IMR-90 (cell line): ENCODE measurements at regions not wholly inside any gene's neighbourhood (a gene's known extent, or its start where the extent isn't known, plus 50 kb on each side); places are given as distances from the start of the nearest gene placed in this dataset.

Experiments used
- ATAC-seq: fragments of 200-7000 bp; cut with Tn5 transposase; 2 replicates; pipeline ENCODE4 v1.9.1; 2020; ENCODE audit warnings: low read depth, mild to moderate bottlenecking, moderate library complexity
- BruUV-seq: library from RNA; stranded (reverse); fragments of 400-500 nt; replicated peaks from 2 replicates; lab custom pipeline; 2021; lab: Mats Ljungman, UMichigan
- CTCF ChIA-PET: fragments of 300-600 bp; formaldehyde crosslinking; extraction: SDS; loops from one replicate; lab custom pipeline; 2021; ENCODE audit warnings: antibody characterized with exemption; lab: Yijun Ruan, JAX
- POLR2A ChIA-PET: fragments of 300-600 bp; sonication (Branson Sonifier 250); formaldehyde crosslinking; loops from one replicate; lab custom pipeline; 2022; ENCODE audit warnings: antibody characterized with exemption; ENCODE audit not compliant: unreplicated experiment; lab: Charles Lee
- DNase-seq: peaks from one replicate; pipeline ENCODE4 v3.0.0; 2013
- H2AFZ ChIP-seq: replicated peaks from 2 replicates; pipeline ENCODE3; 2013; ENCODE audit warnings: low read length, mild to moderate bottlenecking; ENCODE audit not compliant: poor library complexity
- H2AK5ac ChIP-seq: 2 replicates; pipeline ENCODE4 v1.6.1; 2013; ENCODE audit warnings: low read depth, low read length, inconsistent platforms
- H2AK9ac ChIP-seq: replicated peaks from 2 replicates; pipeline ENCODE3; 2013; ENCODE audit warnings: mild to moderate bottlenecking, low read depth, low read length, moderate library complexity; ENCODE audit not compliant: poor library complexity
- H2BK120ac ChIP-seq: 2 replicates; pipeline ENCODE4 v1.6.1; 2013; ENCODE audit warnings: low read depth, low read length, inconsistent platforms
- H2BK15ac ChIP-seq: 3 replicates; pipeline ENCODE4 v1.6.1; 2013; ENCODE audit warnings: low read depth, low read length, inconsistent platforms
- H2BK20ac ChIP-seq: 2 replicates; pipeline ENCODE4 v1.6.1; 2013; ENCODE audit warnings: low read depth, mild to moderate bottlenecking, inconsistent platforms, low read length, moderate library complexity
- H2BK5ac ChIP-seq: 2 replicates; pipeline ENCODE4 v1.6.1; 2013; ENCODE audit warnings: mild to moderate bottlenecking, low read depth, low read length, inconsistent platforms; ENCODE audit not compliant: poor library complexity, severe bottlenecking
- H3K14ac ChIP-seq: replicated peaks from 2 replicates; pipeline ENCODE4 v1.6.1; 2013; ENCODE audit warnings: low read depth, low read length, inconsistent platforms
- H3K18ac ChIP-seq: 2 replicates; pipeline ENCODE4 v1.6.1; 2013; ENCODE audit warnings: low read depth, low read length, control low read depth
- H3K23ac ChIP-seq: 2 replicates; pipeline ENCODE4 v1.6.1; 2013; ENCODE audit warnings: low read depth, low read length, inconsistent platforms
- H3K27ac ChIP-seq: 2 replicates; pipeline ENCODE4 v1.5.1; 2013; ENCODE audit warnings: mild to moderate bottlenecking, control low read depth, low read length; ENCODE audit not compliant: insufficient read depth
- H3K27me3 ChIP-seq: 2 replicates; pipeline ENCODE4 v1.6.1; 2013; ENCODE audit warnings: low read length; ENCODE audit not compliant: control insufficient read depth, insufficient read depth
- H3K36me3 ChIP-seq: 2 replicates; pipeline ENCODE4 v1.6.1; 2013; ENCODE audit warnings: low read length, mixed read lengths; ENCODE audit not compliant: control insufficient read depth, insufficient read depth
- H3K4ac ChIP-seq: 2 replicates; pipeline ENCODE4 v1.6.1; 2013; ENCODE audit warnings: low read depth, low read length, inconsistent platforms
- H3K4me1 ChIP-seq: 2 replicates; pipeline ENCODE4 v1.6.1; 2013; ENCODE audit warnings: low read length, mixed read lengths; ENCODE audit not compliant: control insufficient read depth, insufficient read depth
- H3K4me2 ChIP-seq: 2 replicates; pipeline ENCODE4 v1.6.1; 2013; ENCODE audit warnings: low read depth, mild to moderate bottlenecking, control low read depth, low read length, moderate library complexity
- H3K4me3 ChIP-seq: 2 replicates; pipeline ENCODE4 v1.5.1; 2013; ENCODE audit warnings: low read depth, mild to moderate bottlenecking, control low read depth, low read length, moderate library complexity; ENCODE audit not compliant: insufficient read depth
- H3K56ac ChIP-seq: 2 replicates; pipeline ENCODE4 v1.6.1; 2013; ENCODE audit warnings: low read length, inconsistent platforms; ENCODE audit not compliant: insufficient read depth; ENCODE audit errors: extremely low read depth
- H3K79me1 ChIP-seq, 2 experiments: 2 replicates each; pipeline ENCODE4 v1.6.1; 2013; ENCODE audit warnings: low read length in 2 of 2, inconsistent platforms in 1 of 2, low read depth in 1 of 2
- H3K9ac ChIP-seq: 2 replicates; pipeline ENCODE4 v1.6.1; 2013; ENCODE audit warnings: low read depth, low read length, control low read depth
- H3K9me1 ChIP-seq: 2 replicates; pipeline ENCODE4 v1.6.1; 2013; ENCODE audit warnings: low read length, inconsistent platforms; ENCODE audit not compliant: insufficient read depth
- H3K9me3 ChIP-seq: 2 replicates; pipeline ENCODE4 v1.6.1; 2013; ENCODE audit warnings: low read length; ENCODE audit not compliant: control insufficient read depth, insufficient read depth
- H4K20me1 ChIP-seq: 2 replicates; pipeline ENCODE4 v1.6.1; 2013; ENCODE audit warnings: low read length, inconsistent platforms; ENCODE audit not compliant: insufficient read depth
- H4K5ac ChIP-seq: 2 replicates; pipeline ENCODE4 v1.6.1; 2013; ENCODE audit warnings: mild to moderate bottlenecking, low read depth, low read length, control low read depth
- H4K8ac ChIP-seq, 2 experiments: 2 replicates each; pipeline ENCODE4 v1.6.1; 2013; ENCODE audit warnings: low read depth in 2 of 2, low read length in 2 of 2, control low read depth in 1 of 2, inconsistent platforms in 1 of 2
- H4K91ac ChIP-seq: 2 replicates; pipeline ENCODE4 v1.6.1; 2013; ENCODE audit warnings: low read depth, low read length, inconsistent platforms; ENCODE audit not compliant: insufficient read depth
- BHLHE40 ChIP-seq: fragments of 150-350 bp; IDR thresholded peaks from 2 replicates; pipeline ENCODE4 v1.6.1; 2016; ENCODE audit warnings: mild to moderate bottlenecking, low read depth, low read length
- CEBPB ChIP-seq: IDR thresholded peaks from 2 replicates; pipeline ENCODE4 v1.6.1; 2012; ENCODE audit warnings: low read depth, low read length, improper control_type of control experiment
- CHD1 ChIP-seq: IDR thresholded peaks from 2 replicates; pipeline ENCODE4 v1.6.1; 2012; ENCODE audit warnings: low read depth, low read length, improper control_type of control experiment
- CTCF ChIP-seq: conservative IDR thresholded peaks from 2 replicates; pipeline ENCODE4 v1.5.1; 2012; ENCODE audit warnings: mild to moderate bottlenecking, low read depth, low read length, improper control_type of control experiment
- ELK1 ChIP-seq: fragments of 150-350 bp; IDR thresholded peaks from 2 replicates; pipeline ENCODE4 v1.6.1; 2016; ENCODE audit warnings: low read depth, mild to moderate bottlenecking, low read length, moderate library complexity, borderline replicate concordance
- FOS ChIP-seq: fragments of 150-350 bp; IDR thresholded peaks from 2 replicates; pipeline ENCODE4 v1.6.1; 2016; ENCODE audit warnings: low read depth, low read length
- MAFK ChIP-seq: IDR thresholded peaks from 2 replicates; pipeline ENCODE4 v1.6.1; 2012; ENCODE audit warnings: low read depth, low read length, improper control_type of control experiment
- MAZ ChIP-seq: IDR thresholded peaks from 2 replicates; pipeline ENCODE4 v1.6.1; 2012; ENCODE audit warnings: low read depth, mild to moderate bottlenecking, low read length, improper control_type of control experiment, moderate library complexity, borderline replicate concordance
- MXI1 ChIP-seq: IDR thresholded peaks from 2 replicates; pipeline ENCODE4 v1.6.1; 2012; ENCODE audit warnings: low read depth, mild to moderate bottlenecking, low read length, moderate library complexity, borderline replicate concordance
- NFE2L2 ChIP-seq: fragments of 150-350 bp; IDR thresholded peaks from 2 replicates; pipeline ENCODE4 v1.6.1; 2016; ENCODE audit warnings: low read depth, mild to moderate bottlenecking, low read length
- POLR2A ChIP-seq: IDR thresholded peaks from 2 replicates; pipeline ENCODE4 v1.6.1; 2012; ENCODE audit warnings: mild to moderate bottlenecking, low read depth, low read length
- RAD21 ChIP-seq: IDR thresholded peaks from 2 replicates; pipeline ENCODE4 v1.6.1; 2012; ENCODE audit warnings: low read length, improper control_type of control experiment
- RCOR1 ChIP-seq: IDR thresholded peaks from 2 replicates; pipeline ENCODE4 v1.6.1; 2012; ENCODE audit warnings: mild to moderate bottlenecking, low read length, improper control_type of control experiment; ENCODE audit not compliant: insufficient replicate concordance
- RFX5 ChIP-seq: IDR thresholded peaks from 2 replicates; pipeline ENCODE4 v1.8.0; 2012; ENCODE audit warnings: low read depth, mild to moderate bottlenecking, low read length, moderate library complexity
- SMC3 ChIP-seq: fragments of 150-350 bp; IDR thresholded peaks from 2 replicates; pipeline ENCODE4 v1.6.1; 2016; ENCODE audit warnings: low read depth, mild to moderate bottlenecking, antibody characterized with exemption, low read length, moderate library complexity
- USF2 ChIP-seq: fragments of 150-350 bp; IDR thresholded peaks from 2 replicates; pipeline ENCODE4 v1.6.1; 2017; ENCODE audit warnings: mild to moderate bottlenecking, antibody characterized with exemption, low read length, low read depth
- WGBS, 2 experiments: methylation state at CpG; one replicate each; pipeline versions ENCODE4 v1.1.5 to v1.1.7; 2013; ENCODE audit warnings: missing lambda C conversion rate in 2 of 2; ENCODE audit not compliant: insufficient read length in 1 of 2; ENCODE audit errors: extremely low coverage in 2 of 2; 5-methylcytosine and 5-hydroxymethylcytosine counted together
- dilution Hi-C: fragments of 300-500 bp; cut with HindIII; formaldehyde crosslinking; loops from one replicate; pipeline ENCODE4 v1.14.3; 2018; ENCODE audit warnings: low sequenced_read_pairs; ENCODE audit not compliant: unreplicated experiment
- in situ Hi-C: fragments of 300-500 bp; cut with MboI; formaldehyde crosslinking; loops from 3 replicates; pipeline ENCODE4 v1.14.3; 2019; ENCODE audit warnings: low sequenced_read_pairs, inconsistent platforms, mixed read lengths
- intact Hi-C: fragments of 100-400 bp; cut with micrococcal nuclease; formaldehyde crosslinking; loops from 2 replicates; pipeline ENCODE4 v1.10.0; 2022

- no peak overlapping the region for H3K4me3 ChIP-seq
- no peak overlapping the region for H4K5ac ChIP-seq
- H2AFZ ChIP-seq, result no peak overlapping the region
- no peak overlapping the region for H2BK5ac ChIP-seq
- dilution Hi-C loops (no loop called here), intact Hi-C loops (no loop called here), in situ Hi-C loops (no loop called here)
- H2BK20ac ChIP-seq, result no peak overlapping the region
- H3K79me1 ChIP-seq, result no peaks in the 10 kb centered on the region
- no peak overlapping the region for H4K8ac ChIP-seq
- no peak overlapping the region for H2BK15ac ChIP-seq
- no peak overlapping the region for H2AK9ac ChIP-seq
- no peaks in the 10 kb centered on the region for H3K9me1 ChIP-seq
- TF ChIP-seq POLR2A, result no peak
- no peak for TF ChIP-seq NFE2L2
- TF ChIP-seq MAFK, result no peak
- no peak for TF ChIP-seq RAD21
- no peak for TF ChIP-seq ELK1
- no peak for TF ChIP-seq FOS
- TF ChIP-seq BHLHE40, result no peak
- no peak for TF ChIP-seq MAZ
- no peak for TF ChIP-seq CTCF
- TF ChIP-seq RFX5, result no peak
- TF ChIP-seq SMC3, result no peak
- no peak for TF ChIP-seq CEBPB
- TF ChIP-seq RCOR1, result no peak
- no peak for TF ChIP-seq CHD1
- no peak for TF ChIP-seq MXI1
- TF ChIP-seq USF2, result no peak
- no peak overlapping the region for H3K56ac ChIP-seq
- H3K23ac ChIP-seq, result no peak overlapping the region
- WGBS, 2 experiments, result no CpG with 5 or more reads among the region's 2 CpGs
- no peak overlapping the region for H3K9ac ChIP-seq
- CTCF ChIA-PET, result interaction anchor here (1.2 kb wide), 1 partner anchor 12 kb away, joined by 3 read pairs; no protein-coding TSS in a partner anchor
- H3K27ac ChIP-seq, result no peak overlapping the region
- no peak overlapping the region for H2AK5ac ChIP-seq
- no peak overlapping the region for H2BK120ac ChIP-seq
- ATAC-seq, result no peak
- no peak overlapping the region for H3K14ac ChIP-seq
- no peaks in the 10 kb centered on the region for H3K4me1 ChIP-seq
- no peaks in the 10 kb centered on the region for H4K20me1 ChIP-seq
- BruUV-seq, result no TSS peak
- no peak for DNase-seq
- H3K27me3 ChIP-seq, result no peaks in the 10 kb centered on the region
- no peak overlapping the region for H3K18ac ChIP-seq
- no peaks in the 10 kb centered on the region for H3K36me3 ChIP-seq
- H3K4ac ChIP-seq, result no peak overlapping the region
- POLR2A ChIA-PET, result no interaction called here
- no peak overlapping the region for H3K4me2 ChIP-seq
- H3K9me3 ChIP-seq, result peaks cover 2% of the 10 kb centered on the region; the same call in 1 of the 2 replicates
- no peak overlapping the region for H4K91ac ChIP-seq
Measured at GRCh38 chr5:30331534-30331933, 862.0 kb upstream of the CDH6 start.
